Endothelial cell of umbilical vein (primary cell): ENCODE measurements at regions not wholly inside any gene's neighbourhood (a gene's known extent, or its start where the extent isn't known, plus 50 kb on each side); places are given as distances from the start of the nearest gene placed in this dataset.

Experiments
- CTCF ChIP-seq, 2 donors: IDR thresholded peaks; 1 replicate in 1 of 2; 2 replicates in 1 of 2; pipeline ENCODE4 v1.5.1; 2011; ENCODE audit warnings: low read length in 2 of 2, mild to moderate bottlenecking in 2 of 2, moderate library complexity in 2 of 2, control low read depth in 1 of 2, inconsistent platforms in 1 of 2, low read depth in 1 of 2; ENCODE audit not compliant: insufficient read depth in 1 of 2; ENCODE audit errors: extremely low read depth in 1 of 2
- EZH2 ChIP-seq: IDR thresholded peaks from 2 replicates; pipeline ENCODE4 v1.6.1; 2012; ENCODE audit warnings: borderline replicate concordance, low read depth, mild to moderate bottlenecking, moderate library complexity, low read length, inconsistent platforms; ENCODE audit not compliant: severe bottlenecking
- FOS ChIP-seq: IDR thresholded peaks from 2 replicates; pipeline ENCODE4 v1.6.1; 2011; ENCODE audit warnings: mild to moderate bottlenecking, low read length, moderate library complexity, borderline replicate concordance; ENCODE audit not compliant: insufficient read depth
- JUN ChIP-seq: IDR thresholded peaks from 2 replicates; pipeline ENCODE4 v1.6.1; 2011; ENCODE audit warnings: borderline replicate concordance, low read depth; ENCODE audit not compliant: insufficient read length, insufficient read depth
- MAX ChIP-seq: IDR thresholded peaks from 2 replicates; pipeline ENCODE4 v1.6.1; 2011; ENCODE audit not compliant: insufficient read depth, insufficient read length
- MYC ChIP-seq: IDR thresholded peaks from one replicate; pipeline ENCODE4 v1.6.1; 2011; ENCODE audit warnings: mild to moderate bottlenecking, low read depth, low read length
- POLR2A ChIP-seq: IDR thresholded peaks from 2 replicates; pipeline ENCODE4 v1.6.1; 2012; ENCODE audit warnings: low read depth, mild to moderate bottlenecking, control low read depth, low read length
- POLR2AphosphoS5 ChIP-seq: IDR thresholded peaks from 2 replicates; pipeline ENCODE4 v1.6.1; 2012; ENCODE audit warnings: low read depth, mild to moderate bottlenecking, control low read depth, low read length, moderate library complexity; ENCODE audit not compliant: insufficient read depth

GRCh38 chr14:53605562-53605961 is 351.1 kb downstream of the BMP4 start:
- TF ChIP-seq POLR2A (no peak), JUN (no peak), CTCF (IDR thresholded peaks at IDR 0.05; ENCODE audit: extremely low read depth in 1 of 2, insufficient read depth in 1 of 2, low read depth in 1 of 2, low read length in 2 of 2) (no peak), POLR2AphosphoS5 (no peak), MYC (no peak), EZH2 (no peak), MAX (no peak), FOS (no peak)
